Naive thymus-derived CD4-positive, alpha-beta T cell (primary cell): ENCODE measurements at regions not wholly inside any gene's neighbourhood (a gene's known extent, or its start where the extent isn't known, plus 50 kb on each side); places are given as distances from the start of the nearest gene placed in this dataset.
A peak's percentile ranks its signal among the peaks of the same experiment; 100 is the strongest.

Experiments
- ATAC-seq: fragments of 150-1000 bp; cut with Tn5 transposase; 2 replicates; pipeline ENCODE4 v1.10.0; 2021; ENCODE audit warnings: mild to moderate bottlenecking, moderate library complexity
- CTCF ChIA-PET: fragments of 350-600 bp; sonication (Branson Sonifier 250); formaldehyde crosslinking; loops from one replicate; lab custom pipeline; 2021; ENCODE audit warnings: antibody characterized with exemption; lab: Charles Lee
- POLR2A ChIA-PET: fragments of 350-600 bp; sonication (Branson Sonifier 250); formaldehyde crosslinking; loops from one replicate; lab custom pipeline; 2021; ENCODE audit warnings: antibody characterized with exemption, inconsistent platforms; lab: Charles Lee
- DNase-seq, 9 donors: peaks; one replicate each; pipeline versions ENCODE4 v3.0.0 to v3.0.0-alpha.2; 2020 to 2022; ENCODE audit warnings: mixed read lengths in 1 of 9
- H3K27ac ChIP-seq: one replicate; pipeline ENCODE4 v1.7.0; 2013; ENCODE audit warnings: mild to moderate bottlenecking, low read depth, low read length, moderate library complexity
- H3K27me3 ChIP-seq, 2 donors: one replicate each; pipeline ENCODE4 v1.7.0; 2013; ENCODE audit warnings: low read length in 2 of 2, mild to moderate bottlenecking in 2 of 2, moderate library complexity in 2 of 2; ENCODE audit not compliant: control insufficient read depth in 2 of 2, insufficient read depth in 2 of 2
- H3K36me3 ChIP-seq, 3 experiments: 1 replicate in 2 of 3; 2 replicates in 1 of 3; pipeline ENCODE4 v1.7.0; 2013; ENCODE audit warnings: low read length in 3 of 3, mild to moderate bottlenecking in 3 of 3, moderate library complexity in 1 of 3; ENCODE audit not compliant: insufficient read depth in 3 of 3, control insufficient read depth in 2 of 3
- H3K4me1 ChIP-seq, 2 donors: one replicate each; pipeline ENCODE4 v1.7.0; 2013; ENCODE audit warnings: low read length in 2 of 2, mild to moderate bottlenecking in 2 of 2, moderate library complexity in 1 of 2; ENCODE audit not compliant: control insufficient read depth in 2 of 2, insufficient read depth in 2 of 2
- H3K4me3 ChIP-seq: 2 replicates; pipeline ENCODE4 v1.7.0; 2013; ENCODE audit warnings: mild to moderate bottlenecking, low read length
- H3K9me3 ChIP-seq, 3 experiments: 1 replicate in 2 of 3; 2 replicates in 1 of 3; pipeline ENCODE4 v1.7.0; 2013; ENCODE audit warnings: low read length in 3 of 3; ENCODE audit not compliant: control insufficient read depth in 2 of 3
- H3K27ac Mint-ChIP-seq, 9 donors: one replicate each; pipeline ENCODE4 v1.8.0; 2020 to 2022; ENCODE audit warnings: mixed read lengths in 9 of 9, mild to moderate bottlenecking in 8 of 9, moderate library complexity in 5 of 9, inconsistent platforms in 2 of 9
- H3K27me3 Mint-ChIP-seq, 5 donors: one replicate each; pipeline ENCODE4 v1.8.0; 2021 to 2022; ENCODE audit warnings: mixed read lengths in 5 of 5, mild to moderate bottlenecking in 1 of 5
- H3K36me3 Mint-ChIP-seq, 5 donors: one replicate each; pipeline ENCODE4 v1.8.0; 2020 to 2022; ENCODE audit warnings: mixed read lengths in 5 of 5, mild to moderate bottlenecking in 3 of 5, inconsistent platforms in 1 of 5
- H3K4me1 Mint-ChIP-seq, 7 donors: one replicate each; pipeline ENCODE4 v1.8.0; 2020 to 2022; ENCODE audit warnings: mixed read lengths in 7 of 7, mild to moderate bottlenecking in 3 of 7, inconsistent platforms in 1 of 7
- H3K4me3 Mint-ChIP-seq, 10 donors: one replicate each; pipeline ENCODE4 v1.8.0; 2020 to 2022; ENCODE audit warnings: mild to moderate bottlenecking in 10 of 10, mixed read lengths in 10 of 10, moderate library complexity in 6 of 10, inconsistent platforms in 2 of 10
- H3K9me3 Mint-ChIP-seq, 11 donors: one replicate each; pipeline ENCODE4 v1.8.0; 2020 to 2022; ENCODE audit warnings: mixed read lengths in 11 of 11, mild to moderate bottlenecking in 4 of 11, inconsistent platforms in 1 of 11, moderate library complexity in 1 of 11
- intact Hi-C, 2 donors: fragments of 100-400 bp; cut with micrococcal nuclease; formaldehyde crosslinking; loops; one replicate each; pipeline ENCODE4 v1.15.1; 2023

DNA sequence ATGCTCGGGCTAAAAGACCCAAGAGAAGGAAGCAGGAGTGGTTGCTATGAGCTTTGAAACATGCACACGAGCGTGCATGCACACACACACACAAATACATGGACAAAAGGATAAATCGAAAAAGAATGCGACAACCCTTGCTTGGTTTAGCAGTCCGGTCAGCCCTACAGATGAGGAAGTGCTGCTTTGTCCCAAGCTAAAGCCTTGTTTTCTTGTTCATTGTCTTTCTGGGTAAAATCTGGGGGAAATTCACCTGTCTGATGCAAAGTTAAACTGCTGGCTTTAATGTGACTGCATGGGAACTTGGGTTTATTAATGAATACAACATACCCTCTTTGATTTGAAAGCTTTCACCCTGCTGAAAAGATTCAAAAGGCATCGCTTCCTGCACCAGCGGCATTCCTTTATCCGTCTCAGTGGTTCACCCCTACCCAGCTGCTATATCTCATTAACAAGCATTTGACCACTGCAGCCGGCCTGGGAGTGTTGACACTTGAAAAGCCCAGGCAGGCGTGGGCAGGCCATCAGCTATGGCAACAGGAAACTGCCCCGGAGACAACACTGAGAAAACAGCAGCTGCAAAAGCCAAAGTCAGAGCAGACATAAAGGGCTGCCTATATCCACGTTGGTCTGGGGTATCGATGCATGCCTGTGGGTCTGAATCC, 301.7 kb downstream of the NDFIP2 start:
- POLR2A ChIA-PET: no interaction called here
- Mint-ChIP-seq H3K36me3 (no peaks in the 10 kb centered on the region), H3K9me3 (peaks cover 0 to 3% (median 0%) of the 10 kb centered on the region in 11 donors), H3K4me1 (no peaks in the 10 kb centered on the region), H3K4me3 (no peak overlapping the region), H3K27me3 (no peaks in the 10 kb centered on the region), H3K27ac (no peak overlapping the region)
- H3K4me3 ChIP-seq: no peak overlapping the region
- CTCF ChIA-PET: no interaction called here
- intact Hi-C loops: no loop called here
- H3K27ac ChIP-seq: no peak overlapping the region
- no peaks in the 10 kb centered on the region for H3K9me3 ChIP-seq
- no peaks in the 10 kb centered on the region for H3K36me3 ChIP-seq
- no peaks in the 10 kb centered on the region for H3K4me1 ChIP-seq
- no peaks in the 10 kb centered on the region for H3K27me3 ChIP-seq
- DNase-seq (no peak), ATAC-seq (no peak)

DNA sequence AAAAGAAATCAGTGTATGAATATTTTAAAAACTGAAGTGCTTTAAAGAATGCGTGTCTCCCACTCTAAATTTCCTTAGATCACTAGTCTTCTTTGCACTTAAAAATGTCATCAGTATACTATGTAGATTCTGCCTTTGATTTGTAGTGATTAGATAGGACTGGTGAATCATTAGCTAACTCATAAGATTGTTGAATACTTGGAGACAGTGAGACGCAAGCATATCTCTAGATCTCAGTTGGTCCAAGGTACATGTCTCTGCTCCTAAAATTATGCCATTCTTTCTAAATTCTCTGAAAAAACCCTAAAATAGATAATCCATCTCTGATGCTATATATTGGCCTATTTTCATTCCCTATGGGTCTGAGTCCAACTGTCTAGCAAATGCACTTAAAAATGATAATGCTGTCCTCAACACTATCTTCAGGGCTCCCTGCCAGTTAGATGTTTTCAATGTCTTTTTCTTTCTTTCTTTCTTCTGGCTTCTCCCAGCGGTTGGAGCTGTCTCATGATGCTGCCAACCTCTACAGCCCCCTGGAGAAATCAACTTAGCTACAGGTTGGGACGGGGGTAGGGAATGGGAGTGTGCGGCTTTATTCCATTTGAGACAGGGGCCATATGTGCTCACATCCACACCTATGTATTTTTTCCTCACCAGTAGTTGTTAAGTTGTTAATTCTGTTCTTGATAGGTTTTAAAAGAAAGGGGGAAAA, 301.0 kb downstream of the NDFIP2 start:
- Histone ChIP-seq H3K9me3 (no peaks in the 10 kb centered on the region), H3K4me1 (no peaks in the 10 kb centered on the region), H3K36me3 (no peaks in the 10 kb centered on the region), H3K27me3 (no peaks in the 10 kb centered on the region), H3K27ac (no peak overlapping the region), H3K4me3 (no peak overlapping the region)
- ChIA-PET CTCF (no interaction called here), POLR2A (no interaction called here)
- DNase-seq (no peak), ATAC-seq (no peak)
- Mint-ChIP-seq H3K27me3 (no peaks in the 10 kb centered on the region), H3K9me3 (peaks cover 0 to 3% (median 0%) of the 10 kb centered on the region in 11 donors), H3K4me3 (no peak overlapping the region), H3K27ac (no peak overlapping the region), H3K4me1 (no peaks in the 10 kb centered on the region), H3K36me3 (no peaks in the 10 kb centered on the region)
- intact Hi-C loops: no loop called here

DNA sequence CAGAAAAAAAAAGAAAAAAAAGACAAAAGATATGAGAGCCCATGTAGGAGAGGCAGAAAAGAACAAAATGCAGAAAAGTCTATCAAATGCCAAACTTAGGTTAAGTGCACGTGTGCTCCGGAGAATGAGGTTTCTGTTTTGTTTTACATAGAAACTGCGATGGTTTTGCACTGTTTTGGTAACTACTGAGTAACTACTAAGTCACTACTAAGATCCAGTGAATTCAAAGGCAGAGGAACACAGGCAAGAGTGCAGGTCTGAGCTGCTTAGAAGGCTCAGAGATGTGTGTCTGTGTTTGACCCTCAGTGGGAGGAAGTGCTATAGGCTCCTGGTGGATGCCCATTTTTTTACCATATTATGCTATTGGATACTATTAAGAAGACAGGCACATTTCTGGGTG, 299.3 kb downstream of the NDFIP2 start:
- H3K27ac Mint-ChIP-seq: no peak overlapping the region
- Histone ChIP-seq H3K27me3 (no peaks in the 10 kb centered on the region), H3K4me1 (no peaks in the 10 kb centered on the region), H3K9me3 (no peaks in the 10 kb centered on the region), H3K36me3 (no peaks in the 10 kb centered on the region), H3K4me3 (no peak overlapping the region), H3K27ac (no peak overlapping the region)
- no peaks in the 10 kb centered on the region for H3K36me3 Mint-ChIP-seq
- H3K4me3 Mint-ChIP-seq: no peak overlapping the region
- POLR2A ChIA-PET: no interaction called here
- H3K4me1 Mint-ChIP-seq: no peaks in the 10 kb centered on the region
- no peaks in the 10 kb centered on the region for H3K27me3 Mint-ChIP-seq
- ATAC-seq: no peak
- CTCF ChIA-PET: no interaction called here
- no peaks in the 10 kb centered on the region for H3K9me3 Mint-ChIP-seq
- DNase-seq: no peak
- intact Hi-C loops: no loop called here

DNA sequence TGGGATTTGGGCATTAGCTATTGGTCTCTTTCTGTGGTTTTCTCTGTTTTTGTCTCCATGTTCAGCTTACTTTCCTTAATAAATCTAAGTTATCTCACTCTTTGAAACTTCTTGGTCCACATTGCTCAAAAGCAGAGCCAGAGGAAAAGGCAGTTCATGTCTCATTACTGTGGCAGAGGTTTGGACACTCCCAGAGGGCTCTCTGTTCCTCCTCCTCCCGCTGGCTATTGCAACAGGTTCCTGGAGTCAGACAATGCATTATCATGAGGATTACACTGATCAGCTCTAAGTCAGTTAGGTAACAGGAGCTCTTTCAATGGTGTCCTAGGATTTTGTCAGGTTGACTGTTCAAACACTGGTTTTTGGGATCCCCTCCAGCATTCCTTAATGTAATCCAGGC, 298.8 kb downstream of the NDFIP2 start:
- H3K36me3 Mint-ChIP-seq: no peaks in the 10 kb centered on the region
- ChIA-PET CTCF (no interaction called here), POLR2A (no interaction called here)
- no peaks in the 10 kb centered on the region for H3K27me3 ChIP-seq
- no peak overlapping the region for H3K27ac Mint-ChIP-seq
- no peaks in the 10 kb centered on the region for H3K9me3 Mint-ChIP-seq
- no peak overlapping the region for H3K4me3 Mint-ChIP-seq
- no peaks in the 10 kb centered on the region for H3K9me3 ChIP-seq
- intact Hi-C loops: no loop called here
- no peaks in the 10 kb centered on the region for H3K4me1 Mint-ChIP-seq
- no peaks in the 10 kb centered on the region for H3K36me3 ChIP-seq
- DNase-seq (no peak), ATAC-seq (peak; percentile 57)
- H3K4me1 ChIP-seq: no peaks in the 10 kb centered on the region
- H3K27ac ChIP-seq: no peak overlapping the region
- H3K4me3 ChIP-seq: no peak overlapping the region
- H3K27me3 Mint-ChIP-seq: no peaks in the 10 kb centered on the region

DNA sequence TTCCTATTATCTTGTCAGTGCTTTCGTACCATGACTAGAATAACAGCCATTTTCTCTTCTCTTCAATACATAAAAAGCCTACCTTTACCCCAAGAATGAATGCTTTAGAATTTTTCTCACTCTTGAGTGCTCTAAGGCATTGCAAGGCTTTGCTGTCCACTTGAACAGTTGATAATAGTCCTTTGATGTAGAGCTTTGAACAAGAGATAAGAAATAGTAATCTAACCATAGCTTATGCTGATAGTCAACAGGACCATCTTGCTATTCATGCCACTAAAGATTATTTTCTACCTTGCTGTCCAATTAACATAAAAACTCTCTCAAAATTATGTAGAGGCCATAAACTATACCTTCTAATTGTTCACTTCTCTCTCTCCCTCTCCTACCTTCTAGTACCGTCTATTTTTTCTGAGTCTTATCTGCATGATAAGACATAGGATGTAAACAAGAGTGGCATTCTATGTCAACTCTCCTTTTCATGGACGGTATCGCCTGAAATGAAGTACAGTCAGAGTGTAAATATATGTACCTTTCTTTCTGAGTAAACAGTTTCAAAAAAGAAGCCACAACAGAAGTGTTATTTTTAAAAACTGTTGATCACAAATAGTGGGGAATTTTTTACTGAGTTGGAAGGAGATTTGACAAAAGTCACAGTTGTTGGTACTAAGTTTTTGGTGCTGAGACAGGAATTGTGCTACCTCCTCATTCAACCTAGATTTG, 297.9 kb downstream of the NDFIP2 start:
- Histone ChIP-seq H3K36me3 (no peaks in the 10 kb centered on the region), H3K4me1 (no peaks in the 10 kb centered on the region), H3K4me3 (no peak overlapping the region), H3K27ac (no peak overlapping the region), H3K27me3 (no peaks in the 10 kb centered on the region), H3K9me3 (no peaks in the 10 kb centered on the region)
- intact Hi-C loops: no loop called here
- DNase-seq (no peak), ATAC-seq (no peak)
- no peaks in the 10 kb centered on the region for H3K4me1 Mint-ChIP-seq
- H3K27ac Mint-ChIP-seq: no peak overlapping the region
- POLR2A ChIA-PET: no interaction called here
- H3K27me3 Mint-ChIP-seq: no peaks in the 10 kb centered on the region
- H3K4me3 Mint-ChIP-seq: no peak overlapping the region
- H3K36me3 Mint-ChIP-seq: no peaks in the 10 kb centered on the region
- CTCF ChIA-PET: no interaction called here
- H3K9me3 Mint-ChIP-seq: peaks cover 0 to 1% (median 0%) of the 10 kb centered on the region in 11 donors

DNA sequence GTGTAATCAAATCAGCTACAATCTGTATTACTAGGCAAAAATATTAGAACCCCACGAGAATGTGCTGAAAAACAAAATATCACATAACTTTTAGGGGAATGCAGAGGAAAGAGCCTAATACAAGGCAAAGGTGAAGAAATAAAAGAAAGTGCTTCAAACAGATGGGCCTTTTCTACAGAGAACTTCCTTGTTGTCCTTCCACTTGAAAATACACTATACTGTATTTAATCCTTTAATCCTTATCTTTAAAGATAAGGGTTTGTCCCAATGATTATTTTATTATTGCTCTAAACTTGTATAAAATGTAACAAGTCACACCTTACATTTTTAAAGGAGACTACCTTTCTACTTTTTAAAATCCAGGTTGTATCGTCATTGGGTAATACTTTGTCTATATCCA, 296.5 kb downstream of the NDFIP2 start:
- Histone ChIP-seq H3K4me3 (no peak overlapping the region), H3K4me1 (no peaks in the 10 kb centered on the region), H3K9me3 (no peaks in the 10 kb centered on the region), H3K27me3 (no peaks in the 10 kb centered on the region), H3K27ac (no peak overlapping the region), H3K36me3 (no peaks in the 10 kb centered on the region)
- DNase-seq: no peak
- no peaks in the 10 kb centered on the region for H3K36me3 Mint-ChIP-seq
- ATAC-seq: no peak
- H3K4me1 Mint-ChIP-seq: no peaks in the 10 kb centered on the region
- H3K4me3 Mint-ChIP-seq: no peak overlapping the region
- CTCF ChIA-PET: no interaction called here
- no peak overlapping the region for H3K27ac Mint-ChIP-seq
- H3K9me3 Mint-ChIP-seq: peaks cover 0 to 2% (median 0%) of the 10 kb centered on the region in 11 donors
- intact Hi-C loops: no loop called here
- POLR2A ChIA-PET: no interaction called here
- H3K27me3 Mint-ChIP-seq: no peaks in the 10 kb centered on the region
